Neuronal stem cell (in vitro differentiated cells): ENCODE measurements at regions not wholly inside any gene's neighbourhood (a gene's known extent, or its start where the extent isn't known, plus 50 kb on each side); places are given as distances from the start of the nearest gene placed in this dataset.

Experiments
- DNase-seq: peaks from one replicate; pipeline ENCODE4 v3.0.0-alpha.2; 2013; ENCODE audit warnings: low spot score
- H2AFZ ChIP-seq: one replicate; pipeline ENCODE4 v1.6.1; 2013; ENCODE audit warnings: mild to moderate bottlenecking, low read length, inconsistent platforms
- H2AK5ac ChIP-seq: 2 replicates; pipeline ENCODE4 v1.6.1; 2013; ENCODE audit warnings: low read depth, mild to moderate bottlenecking, inconsistent platforms, low read length, moderate library complexity, mixed read lengths
- H2BK120ac ChIP-seq: 2 replicates; pipeline ENCODE4 v1.6.1; 2013; ENCODE audit warnings: low read depth, mild to moderate bottlenecking, inconsistent platforms, low read length, moderate library complexity, mixed read lengths
- H2BK12ac ChIP-seq: one replicate; pipeline ENCODE4 v1.6.1; 2013; ENCODE audit warnings: low read length, inconsistent platforms
- H2BK15ac ChIP-seq: 2 replicates; pipeline ENCODE4 v1.6.1; 2013; ENCODE audit warnings: mild to moderate bottlenecking, low read length, inconsistent platforms, mixed read lengths
- H2BK5ac ChIP-seq: one replicate; pipeline ENCODE4 v1.6.1; 2013; ENCODE audit warnings: inconsistent platforms, mild to moderate bottlenecking, low read length, moderate library complexity
- H3K14ac ChIP-seq: one replicate; pipeline ENCODE4 v1.6.1; 2013; ENCODE audit warnings: low read length, inconsistent platforms
- H3K18ac ChIP-seq: 2 replicates; pipeline ENCODE4 v1.6.1; 2013; ENCODE audit warnings: low read length, inconsistent platforms
- H3K23ac ChIP-seq: 2 replicates; pipeline ENCODE4 v1.6.1; 2013; ENCODE audit warnings: low read depth, mild to moderate bottlenecking, mixed read lengths, low read length, inconsistent platforms; ENCODE audit not compliant: poor library complexity
- H3K27ac ChIP-seq: replicated peaks from 3 replicates; pipeline ENCODE4 v1.5.1; 2013; ENCODE audit warnings: low read length, inconsistent platforms
- H3K27me3 ChIP-seq, 3 experiments: 2 replicates each; pipeline ENCODE4 v1.6.1; 2013; ENCODE audit warnings: low read length in 3 of 3, mild to moderate bottlenecking in 2 of 3, inconsistent platforms in 1 of 3, low read depth in 1 of 3, mixed read lengths in 1 of 3, moderate library complexity in 1 of 3; ENCODE audit not compliant: control insufficient read depth in 3 of 3, insufficient read depth in 3 of 3
- H3K36me3 ChIP-seq, 2 donors: replicated peaks in 1 of 2; 2 replicates each; pipeline ENCODE4 v1.6.1; 2013; ENCODE audit warnings: low read length in 2 of 2; ENCODE audit not compliant: control insufficient read depth in 2 of 2, insufficient read depth in 2 of 2
- H3K4ac ChIP-seq: 2 replicates; pipeline ENCODE4 v1.6.1; 2013; ENCODE audit warnings: inconsistent platforms, mild to moderate bottlenecking, low read length, moderate library complexity
- H3K4me1 ChIP-seq, 2 donors: 1 replicate in 1 of 2; 2 replicates in 1 of 2; pipeline ENCODE4 v1.6.1; 2013; ENCODE audit warnings: low read length in 2 of 2, low read depth in 1 of 2; ENCODE audit not compliant: control insufficient read depth in 2 of 2, insufficient read depth in 1 of 2
- H3K4me2 ChIP-seq: one replicate; pipeline ENCODE4 v1.6.1; 2013; ENCODE audit warnings: mild to moderate bottlenecking, low read length, inconsistent platforms; ENCODE audit not compliant: insufficient read depth, poor library complexity, severe bottlenecking
- H3K4me3 ChIP-seq, 2 donors: 2 replicates each; pipeline ENCODE4 v1.5.1; 2013; ENCODE audit warnings: low read length in 2 of 2, mild to moderate bottlenecking in 2 of 2, inconsistent platforms in 1 of 2, moderate library complexity in 1 of 2
- H3K79me1 ChIP-seq: one replicate; pipeline ENCODE4 v1.6.1; 2013; ENCODE audit warnings: low read depth, mild to moderate bottlenecking, inconsistent platforms, low read length, moderate library complexity
- H3K9ac ChIP-seq: one replicate; pipeline ENCODE4 v1.6.1; 2013; ENCODE audit warnings: mild to moderate bottlenecking, low read depth, low read length, inconsistent platforms; ENCODE audit not compliant: poor library complexity
- H3K9me3 ChIP-seq, 2 donors: replicated peaks in 1 of 2; 2 replicates each; pipeline versions ENCODE3 to v1.6.1; 2013; ENCODE audit warnings: low read length in 2 of 2, mild to moderate bottlenecking in 2 of 2, inconsistent platforms in 1 of 2, low read depth in 1 of 2, mixed read lengths in 1 of 2, moderate library complexity in 1 of 2; ENCODE audit not compliant: control insufficient read depth in 2 of 2, insufficient read depth in 1 of 2
- H4K8ac ChIP-seq: one replicate; pipeline ENCODE4 v1.6.1; 2013; ENCODE audit warnings: low read depth, mild to moderate bottlenecking, inconsistent platforms, low read length, moderate library complexity
- H4K91ac ChIP-seq: one replicate; pipeline ENCODE4 v1.6.1; 2013; ENCODE audit warnings: low read length, low read depth, mild to moderate bottlenecking, inconsistent platforms; ENCODE audit not compliant: poor library complexity
- WGBS, 2 donors: extraction: QIAGEN DNeasy Blood & Tissue Kit; methylation state at CpG; one replicate each; pipeline ENCODE4 v1.1.7; 2013; ENCODE audit warnings: missing lambda C conversion rate in 2 of 2, mixed read lengths in 1 of 2; ENCODE audit not compliant: insufficient read length in 2 of 2, insufficient replicate concordance in 1 of 2; ENCODE audit errors: extremely low coverage in 2 of 2; 5-methylcytosine and 5-hydroxymethylcytosine counted together

DNA sequence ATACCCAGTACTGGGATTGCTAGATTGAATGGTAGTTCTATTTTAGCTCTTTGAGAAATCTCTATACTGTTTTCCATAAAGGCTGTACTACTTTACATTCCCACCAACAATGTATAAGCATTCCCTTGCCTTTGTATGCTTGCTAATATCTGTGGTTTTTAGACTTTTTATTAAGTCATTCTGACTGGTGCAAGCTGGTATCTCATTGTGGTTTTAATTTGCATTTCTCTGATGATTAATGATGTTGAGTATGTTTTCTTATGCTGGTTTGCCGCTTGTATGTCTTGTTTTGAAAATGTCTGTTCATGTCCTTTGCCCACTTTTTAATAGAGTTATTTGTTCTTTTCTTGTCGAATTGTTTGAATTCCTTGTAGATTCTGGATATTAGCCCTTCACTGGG, 512.7 kb upstream of the PAPPA start:
- Histone ChIP-seq H3K36me3 (no peaks in the 10 kb centered on the region), H3K4me3 (no peak overlapping the region), H3K27me3 (no peaks in the 10 kb centered on the region), H3K9ac (no peak overlapping the region), H3K18ac (no peak overlapping the region), H2AFZ (no peak overlapping the region), H2BK120ac (no peak overlapping the region), H4K91ac (no peak overlapping the region), H2AK5ac (no peak overlapping the region), H2BK5ac (no peak overlapping the region), H3K4me2 (no peak overlapping the region), H3K79me1 (no peaks in the 10 kb centered on the region), H4K8ac (no peak overlapping the region), H3K9me3 (no peaks in the 10 kb centered on the region), H3K23ac (no peak overlapping the region), H3K4me1 (no peaks in the 10 kb centered on the region), H2BK12ac (no peak overlapping the region), H3K14ac (no peak overlapping the region), H2BK15ac (no peak overlapping the region), H3K4ac (no peak overlapping the region), H3K27ac (no peak overlapping the region)
- DNase-seq = no peak
- WGBS, 2 donors = no CpG with 5 or more reads among the region's 2 CpGs

DNA sequence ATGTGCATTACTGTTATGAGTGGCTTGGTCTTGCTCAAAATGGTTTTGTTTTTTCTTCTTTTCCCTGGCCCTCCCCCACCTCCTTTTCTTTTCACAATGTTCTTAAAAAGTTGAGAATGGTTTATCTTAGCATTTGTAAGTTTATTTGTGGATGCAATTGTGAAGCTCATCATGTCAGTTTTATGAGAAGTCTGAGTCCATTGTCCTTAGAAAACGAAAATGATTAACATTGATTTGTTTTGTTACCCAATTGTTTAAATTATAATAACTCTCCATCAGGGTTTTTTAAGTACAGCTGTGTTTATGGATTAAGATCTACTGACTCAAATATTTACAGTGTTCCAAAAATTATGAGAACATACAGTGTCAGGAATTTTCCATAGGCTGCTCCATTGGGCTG, 511.3 kb upstream of the PAPPA start:
- Histone ChIP-seq H3K4me2 (no peak overlapping the region), H3K4me3 (no peak overlapping the region), H3K23ac (no peak overlapping the region), H2AFZ (no peak overlapping the region), H3K18ac (no peak overlapping the region), H2AK5ac (no peak overlapping the region), H3K27me3 (no peaks in the 10 kb centered on the region), H3K14ac (no peak overlapping the region), H3K79me1 (no peaks in the 10 kb centered on the region), H2BK15ac (no peak overlapping the region), H3K4ac (no peak overlapping the region), H3K4me1 (no peaks in the 10 kb centered on the region), H3K27ac (no peak overlapping the region), H4K91ac (no peak overlapping the region), H2BK5ac (no peak overlapping the region), H3K9me3 (no peaks in the 10 kb centered on the region), H4K8ac (no peak overlapping the region), H3K9ac (no peak overlapping the region), H2BK12ac (no peak overlapping the region), H2BK120ac (no peak overlapping the region), H3K36me3 (no peaks in the 10 kb centered on the region)
- no CpG with 5 or more reads among the region's 1 CpG for WGBS, 2 donors
- DNase-seq = no peak

DNA sequence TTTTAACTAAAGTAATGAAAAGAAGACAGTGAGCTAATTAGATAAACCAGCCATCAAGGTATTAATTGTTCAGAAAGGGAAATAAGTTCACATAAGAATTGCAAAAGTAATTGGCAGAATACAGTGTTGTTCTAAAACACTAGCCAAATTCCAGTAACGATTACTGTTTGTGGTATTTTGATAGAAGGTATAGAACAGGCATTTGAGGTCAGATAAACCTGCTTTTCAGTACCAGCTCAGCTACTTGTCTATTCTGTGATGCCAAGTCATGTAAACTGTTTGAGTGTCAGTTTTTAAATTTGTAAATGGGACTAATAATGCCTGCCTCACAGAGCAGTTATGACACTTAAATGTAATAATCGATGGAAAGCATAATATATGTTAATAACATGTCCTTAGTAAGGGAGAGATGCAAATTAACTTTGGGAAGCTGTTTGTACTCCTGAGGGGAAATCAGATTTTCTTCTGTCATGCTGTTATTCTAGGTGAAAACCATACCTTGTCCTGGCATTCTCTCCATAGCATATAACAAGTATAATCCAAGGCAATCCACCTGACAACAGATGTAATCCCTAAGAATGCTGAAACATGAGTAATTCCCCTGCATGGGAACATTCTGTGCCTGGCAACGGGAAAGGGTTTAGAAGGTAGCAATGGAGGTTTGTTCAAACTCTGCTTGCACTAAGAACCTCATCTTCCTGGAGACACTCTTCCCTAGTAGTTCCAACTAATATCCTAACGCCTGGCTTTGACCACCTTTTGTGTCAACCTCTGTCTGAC, 509.5 kb upstream of the PAPPA start:
- no peak overlapping the region for H2AK5ac ChIP-seq
- WGBS, 2 donors = no CpG with 5 or more reads among the region's 4 CpGs
- no peak overlapping the region for H2AFZ ChIP-seq
- H3K4ac ChIP-seq = no peak overlapping the region
- H3K14ac ChIP-seq = no peak overlapping the region
- H4K8ac ChIP-seq = no peak overlapping the region
- no peak overlapping the region for H3K18ac ChIP-seq
- no peak overlapping the region for H2BK15ac ChIP-seq
- no peak overlapping the region for H2BK120ac ChIP-seq
- H3K4me1 ChIP-seq = no peaks in the 10 kb centered on the region
- no peak for DNase-seq
- no peak overlapping the region for H3K4me2 ChIP-seq
- no peaks in the 10 kb centered on the region for H3K27me3 ChIP-seq
- H2BK5ac ChIP-seq = no peak overlapping the region
- H3K9me3 ChIP-seq = no peaks in the 10 kb centered on the region
- H3K4me3 ChIP-seq = no peak overlapping the region
- H3K27ac ChIP-seq = no peak overlapping the region
- H3K23ac ChIP-seq = no peak overlapping the region
- H3K79me1 ChIP-seq = no peaks in the 10 kb centered on the region
- no peak overlapping the region for H4K91ac ChIP-seq
- H3K36me3 ChIP-seq = no peaks in the 10 kb centered on the region
- H2BK12ac ChIP-seq = no peak overlapping the region
- H3K9ac ChIP-seq = no peak overlapping the region

DNA sequence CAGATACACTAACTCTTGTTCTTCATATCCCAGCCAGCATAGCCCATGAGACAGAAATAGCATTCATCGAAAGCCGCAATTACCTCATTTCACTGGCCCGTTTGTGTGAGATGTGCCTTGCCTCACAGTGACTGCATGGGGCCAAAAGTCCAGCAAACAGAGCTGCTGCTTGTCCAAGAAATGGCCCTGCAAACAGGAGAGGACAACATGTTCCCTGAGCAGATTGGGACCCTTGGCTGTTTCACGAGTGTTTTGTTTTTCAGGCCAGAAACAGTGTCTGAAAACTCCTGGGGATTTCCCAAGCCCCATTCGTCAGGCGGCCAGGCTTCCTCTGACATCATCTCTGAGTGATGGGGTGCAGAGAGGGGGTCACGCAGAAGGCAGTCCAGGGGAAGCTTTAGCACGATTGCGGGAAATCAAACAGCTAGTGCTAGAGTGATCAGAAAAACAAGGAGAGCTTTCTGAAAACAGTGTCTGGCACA, 503.6 kb upstream of the PAPPA start:
- no peak overlapping the region for H3K4ac ChIP-seq
- no peak overlapping the region for H3K4me3 ChIP-seq
- DNase-seq = no peak
- no peak overlapping the region for H2BK15ac ChIP-seq
- H3K9ac ChIP-seq = no peak overlapping the region
- no peaks in the 10 kb centered on the region for H3K9me3 ChIP-seq
- no peaks in the 10 kb centered on the region for H3K79me1 ChIP-seq
- no peak overlapping the region for H2BK120ac ChIP-seq
- no peak overlapping the region for H3K18ac ChIP-seq
- no peak overlapping the region for H3K14ac ChIP-seq
- no peak overlapping the region for H3K27ac ChIP-seq
- no peak overlapping the region for H3K4me2 ChIP-seq
- H3K36me3 ChIP-seq = no peaks in the 10 kb centered on the region
- H2AFZ ChIP-seq = no peak overlapping the region
- no peak overlapping the region for H3K23ac ChIP-seq
- H4K8ac ChIP-seq = no peak overlapping the region
- H3K27me3 ChIP-seq = no peaks in the 10 kb centered on the region
- H3K4me1 ChIP-seq = no peaks in the 10 kb centered on the region
- no peak overlapping the region for H2AK5ac ChIP-seq
- no peak overlapping the region for H2BK5ac ChIP-seq
- no CpG with 5 or more reads among the region's 9 CpGs for WGBS, 2 donors
- no peak overlapping the region for H2BK12ac ChIP-seq
- no peak overlapping the region for H4K91ac ChIP-seq
